ENCODE measurements at regions not wholly inside any gene's neighbourhood (a gene's known extent, or its start where the extent isn't known, plus 50 kb on each side); places are given as distances from the start of the nearest gene placed in this dataset.
A peak's percentile ranks its signal among the peaks of the same experiment; 100 is the strongest.

GRCh38 chr12:90183201-90183600, 474.6 kb upstream of the ATP2B1 start:
- no peaks in the 10 kb centered on the region for H3K27me3 Mint-ChIP-seq
- no peak for DNase-seq (ENCODE audit: extremely low spot score, unreplicated experiment)
- no peak overlapping the region for H3K4me3 Mint-ChIP-seq
- H3K36me3 Mint-ChIP-seq: no peaks in the 10 kb centered on the region
- no peaks in the 10 kb centered on the region for H3K9me3 Mint-ChIP-seq
- TF ChIP-seq, protein P1, sequence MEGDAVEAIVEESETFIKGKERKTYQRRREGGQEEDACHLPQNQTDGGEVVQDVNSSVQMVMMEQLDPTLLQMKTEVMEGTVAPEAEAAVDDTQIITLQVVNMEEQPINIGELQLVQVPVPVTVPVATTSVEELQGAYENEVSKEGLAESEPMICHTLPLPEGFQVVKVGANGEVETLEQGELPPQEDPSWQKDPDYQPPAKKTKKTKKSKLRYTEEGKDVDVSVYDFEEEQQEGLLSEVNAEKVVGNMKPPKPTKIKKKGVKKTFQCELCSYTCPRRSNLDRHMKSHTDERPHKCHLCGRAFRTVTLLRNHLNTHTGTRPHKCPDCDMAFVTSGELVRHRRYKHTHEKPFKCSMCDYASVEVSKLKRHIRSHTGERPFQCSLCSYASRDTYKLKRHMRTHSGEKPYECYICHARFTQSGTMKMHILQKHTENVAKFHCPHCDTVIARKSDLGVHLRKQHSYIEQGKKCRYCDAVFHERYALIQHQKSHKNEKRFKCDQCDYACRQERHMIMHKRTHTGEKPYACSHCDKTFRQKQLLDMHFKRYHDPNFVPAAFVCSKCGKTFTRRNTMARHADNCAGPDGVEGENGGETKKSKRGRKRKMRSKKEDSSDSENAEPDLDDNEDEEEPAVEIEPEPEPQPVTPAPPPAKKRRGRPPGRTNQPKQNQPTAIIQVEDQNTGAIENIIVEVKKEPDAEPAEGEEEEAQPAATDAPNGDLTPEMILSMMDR (conservative IDR thresholded peaks at IDR 0.05): no peak
- no peak overlapping the region for H3K27ac Mint-ChIP-seq
- no peaks in the 10 kb centered on the region for H3K4me1 Mint-ChIP-seq (ENCODE audit: unreplicated experiment)

- no peak for DNase-seq (ENCODE audit: extremely low spot score, unreplicated experiment)
- Mint-ChIP-seq H3K4me1 (ENCODE audit: unreplicated experiment) (no peaks in the 10 kb centered on the region), H3K4me3 (no peak overlapping the region), H3K9me3 (no peaks in the 10 kb centered on the region), H3K27me3 (no peaks in the 10 kb centered on the region), H3K27ac (no peak overlapping the region), H3K36me3 (no peaks in the 10 kb centered on the region)
- TF ChIP-seq, protein P1 (conservative IDR thresholded peaks at IDR 0.05): no peak
Observed at GRCh38 chr12:90181216-90181615, 472.6 kb upstream of the ATP2B1 start.

- TF ChIP-seq, protein P1 (conservative IDR thresholded peaks at IDR 0.05): no peak
- Mint-ChIP-seq H3K4me3 (no peak overlapping the region), H3K27me3 (no peaks in the 10 kb centered on the region), H3K9me3 (no peaks in the 10 kb centered on the region), H3K27ac (no peak overlapping the region), H3K4me1 (ENCODE audit: unreplicated experiment) (peaks cover 16% of the 10 kb centered on the region), H3K36me3 (no peaks in the 10 kb centered on the region)
- no peak for DNase-seq (ENCODE audit: extremely low spot score, unreplicated experiment)
Observed at GRCh38 chr12:90174956-90175355, 466.3 kb upstream of the ATP2B1 start.

DNA sequence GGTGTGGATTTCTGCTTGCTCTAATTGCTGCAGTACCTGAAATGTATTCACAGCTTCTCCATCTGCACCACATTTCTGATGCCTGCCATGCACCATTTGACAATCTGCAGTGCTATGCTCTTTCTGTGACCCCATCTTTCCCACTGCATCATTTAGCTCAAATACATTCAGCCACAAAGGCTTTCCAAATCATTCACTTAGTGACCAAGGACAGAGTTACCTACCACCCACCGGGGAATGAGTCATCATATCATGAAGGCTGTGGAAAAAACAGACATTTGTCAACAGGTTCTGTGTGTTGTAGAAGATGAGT, 465.5 kb upstream of the ATP2B1 start:
- Mint-ChIP-seq H3K27me3 (no peaks in the 10 kb centered on the region), H3K9me3 (no peaks in the 10 kb centered on the region), H3K4me1 (ENCODE audit: unreplicated experiment) (peaks cover 16% of the 10 kb centered on the region), H3K4me3 (no peak overlapping the region), H3K27ac (peak overlapping the region; percentile 24), H3K36me3 (no peaks in the 10 kb centered on the region)
- no peak for DNase-seq (ENCODE audit: extremely low spot score, unreplicated experiment)
- TF ChIP-seq, protein P1 (conservative IDR thresholded peaks at IDR 0.05): no peak

DNA sequence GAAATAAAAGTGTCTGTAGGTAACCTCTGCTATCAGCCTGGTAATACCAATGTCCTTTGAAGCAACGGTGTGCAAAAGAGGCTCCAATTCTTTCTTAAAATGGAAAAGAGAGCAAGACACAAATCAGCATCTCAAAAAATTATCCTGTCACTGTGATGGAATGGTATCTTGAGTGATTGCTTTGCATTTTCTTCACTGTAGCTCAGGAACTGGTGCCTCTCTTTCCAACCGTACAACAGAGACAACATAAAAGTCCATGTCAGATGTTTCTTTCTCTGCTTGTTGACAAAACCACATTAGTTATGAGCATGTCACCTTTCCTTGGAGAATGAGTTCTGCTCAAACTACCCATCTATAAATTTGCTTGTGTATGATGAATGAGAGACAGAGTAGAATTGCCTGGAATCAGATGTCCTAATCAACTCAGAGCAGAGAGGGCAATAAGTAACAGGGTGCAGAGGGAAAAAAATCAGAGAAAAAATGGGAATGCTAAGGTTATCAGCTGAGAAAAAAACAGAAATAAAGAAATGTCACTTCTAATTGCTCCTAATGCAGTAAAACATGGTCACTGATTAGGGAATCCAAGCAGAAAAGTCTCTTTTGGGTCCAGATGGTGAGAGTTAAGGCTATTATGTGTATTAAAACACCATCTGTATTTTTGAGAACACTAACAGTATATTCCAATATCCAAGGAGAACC, 465.0 kb upstream of the ATP2B1 start:
- TF ChIP-seq, protein P1 (conservative IDR thresholded peaks at IDR 0.05): no peak
- Mint-ChIP-seq H3K4me3 (no peak overlapping the region), H3K27ac (peak overlapping the region; percentile 24), H3K9me3 (no peaks in the 10 kb centered on the region), H3K27me3 (no peaks in the 10 kb centered on the region), H3K36me3 (no peaks in the 10 kb centered on the region), H3K4me1 (ENCODE audit: unreplicated experiment) (peaks cover 16% of the 10 kb centered on the region)
- no peak for DNase-seq (ENCODE audit: extremely low spot score, unreplicated experiment)

- no peaks in the 10 kb centered on the region for H3K27me3 Mint-ChIP-seq
- no peak for DNase-seq (ENCODE audit: extremely low spot score, unreplicated experiment)
- H3K27ac Mint-ChIP-seq: no peak overlapping the region
- H3K36me3 Mint-ChIP-seq: no peaks in the 10 kb centered on the region
- TF ChIP-seq, protein P1 (conservative IDR thresholded peaks at IDR 0.05): no peak
- H3K4me3 Mint-ChIP-seq: no peak overlapping the region
- H3K9me3 Mint-ChIP-seq: no peaks in the 10 kb centered on the region
- H3K4me1 Mint-ChIP-seq (ENCODE audit: unreplicated experiment): peaks cover 20% of the 10 kb centered on the region
Observed at GRCh38 chr12:90172524-90172923, 463.9 kb upstream of the ATP2B1 start.
